Transverse colon (tissue), 4 donors: ENCODE measurements at regions not wholly inside any gene's neighbourhood (a gene's known extent, or its start where the extent isn't known, plus 50 kb on each side); places are given as distances from the start of the nearest gene placed in this dataset.

ENCODE experiments used
- EP300 ChIP-seq: sonication (generic); formaldehyde crosslinking; IDR thresholded peaks from one replicate; pipeline ENCODE4 v1.6.1; 2017; ENCODE audit warnings: antibody characterized with exemption, low read depth
- POLR2A ChIP-seq: fragments of 450-650 bp; IDR thresholded peaks from one replicate; pipeline ENCODE4 v1.6.1; 2016; ENCODE audit warnings: antibody characterized with exemption, mild to moderate bottlenecking, moderate library complexity
- POLR2AphosphoS5 ChIP-seq, 3 donors: sonication (generic); formaldehyde crosslinking; IDR thresholded peaks; one replicate each; pipeline ENCODE4 v1.6.1; 2016; ENCODE audit warnings: antibody characterized with exemption in 3 of 3
- TF ChIP-seq, protein P1 (sequence below), 5 experiments: fragments of 200-600 bp in 3 of 5; fragments of 450-650 bp in 2 of 5; sonication (generic) in 3 of 5; IDR thresholded peaks; 1 replicate in 2 of 5; 2 replicates in 3 of 5; pipeline ENCODE4 v1.5.1; 2016 to 2017; ENCODE audit warnings: antibody characterized with exemption in 5 of 5, inconsistent platforms in 3 of 5, mild to moderate bottlenecking in 2 of 5, moderate library complexity in 1 of 5

- TF ChIP-seq, protein P1, sequence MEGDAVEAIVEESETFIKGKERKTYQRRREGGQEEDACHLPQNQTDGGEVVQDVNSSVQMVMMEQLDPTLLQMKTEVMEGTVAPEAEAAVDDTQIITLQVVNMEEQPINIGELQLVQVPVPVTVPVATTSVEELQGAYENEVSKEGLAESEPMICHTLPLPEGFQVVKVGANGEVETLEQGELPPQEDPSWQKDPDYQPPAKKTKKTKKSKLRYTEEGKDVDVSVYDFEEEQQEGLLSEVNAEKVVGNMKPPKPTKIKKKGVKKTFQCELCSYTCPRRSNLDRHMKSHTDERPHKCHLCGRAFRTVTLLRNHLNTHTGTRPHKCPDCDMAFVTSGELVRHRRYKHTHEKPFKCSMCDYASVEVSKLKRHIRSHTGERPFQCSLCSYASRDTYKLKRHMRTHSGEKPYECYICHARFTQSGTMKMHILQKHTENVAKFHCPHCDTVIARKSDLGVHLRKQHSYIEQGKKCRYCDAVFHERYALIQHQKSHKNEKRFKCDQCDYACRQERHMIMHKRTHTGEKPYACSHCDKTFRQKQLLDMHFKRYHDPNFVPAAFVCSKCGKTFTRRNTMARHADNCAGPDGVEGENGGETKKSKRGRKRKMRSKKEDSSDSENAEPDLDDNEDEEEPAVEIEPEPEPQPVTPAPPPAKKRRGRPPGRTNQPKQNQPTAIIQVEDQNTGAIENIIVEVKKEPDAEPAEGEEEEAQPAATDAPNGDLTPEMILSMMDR (IDR thresholded peaks at IDR 0.05) = no peak
- TF ChIP-seq POLR2AphosphoS5 (IDR thresholded peaks at IDR 0.05) = no peak
- TF ChIP-seq EP300 = no peak
- TF ChIP-seq POLR2A = no peak
Measured at GRCh38 chr4:33255507-33255906, 2535.3 kb downstream of the PCDH7 start.
